MG63 (cell line): ENCODE measurements at regions not wholly inside any gene's neighbourhood (a gene's known extent, or its start where the extent isn't known, plus 50 kb on each side); places are given as distances from the start of the nearest gene placed in this dataset.
A peak's percentile ranks its signal among the peaks of the same experiment; 100 is the strongest.
"Not testable (repeated sequence)": the region's sequence is repeated elsewhere in the genome, so short reads cannot be mapped to it uniquely, and the experiment has no call there.

Experiments
- DNase-seq: peaks from one replicate; pipeline ENCODE4 v3.0.0-alpha.2; 2020
- H3K27me3 ChIP-seq: fragments of 250-450 bp; sonication (Bioruptor Pico); 2 replicates; pipeline ENCODE4 v1.5.1; 2020; ENCODE audit warnings: mild to moderate bottlenecking, moderate library complexity
- H3K36me3 ChIP-seq: fragments of 250-450 bp; sonication (Bioruptor Pico); 2 replicates; pipeline ENCODE4 v1.5.1; 2020; ENCODE audit warnings: mild to moderate bottlenecking, moderate library complexity
- H3K4me3 ChIP-seq: fragments of 250-450 bp; sonication (Bioruptor Pico); 2 replicates; pipeline ENCODE4 v1.5.1; 2020; ENCODE audit warnings: mild to moderate bottlenecking, moderate library complexity
- H3K9me3 ChIP-seq: fragments of 250-450 bp; sonication (Bioruptor Pico); 2 replicates; pipeline ENCODE4 v1.5.1; 2020; ENCODE audit warnings: mild to moderate bottlenecking, moderate library complexity

GRCh38 chr18:30682672-30683071 lies 359.9 kb downstream of the DSC3 start:
- H3K27me3 ChIP-seq = no peaks in the 10 kb centered on the region
- DNase-seq = no peak

DNA sequence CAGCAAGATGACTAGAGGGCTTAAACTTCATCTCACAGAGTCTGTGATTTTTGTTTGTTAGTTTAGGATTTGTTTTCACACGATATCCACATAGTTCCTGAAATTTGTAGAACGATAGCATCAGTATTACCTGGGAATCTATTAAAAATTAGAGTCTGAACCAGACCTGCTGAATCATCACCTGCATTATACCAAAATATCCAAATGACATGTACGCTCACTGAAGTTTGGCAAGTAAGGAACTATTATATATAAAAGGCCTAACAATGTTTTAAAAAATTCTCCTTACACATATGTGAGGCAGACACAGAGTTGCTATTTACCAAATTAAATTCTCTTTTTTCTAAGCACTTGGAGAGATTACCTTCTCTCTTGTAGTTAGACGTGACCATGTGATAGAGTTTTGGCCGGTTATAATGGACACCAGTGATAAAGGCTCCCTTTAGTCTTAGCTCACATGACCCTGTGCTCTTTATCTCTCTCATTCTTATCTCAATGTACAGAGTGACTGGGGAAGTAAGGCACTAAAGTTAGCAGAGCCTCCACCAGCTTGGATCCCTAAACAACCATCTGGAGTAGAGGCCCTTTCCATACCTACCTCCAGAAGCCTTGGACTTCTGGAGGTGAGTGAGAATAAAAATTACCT lies 363.1 kb downstream of the DSC3 start:
- Histone ChIP-seq H3K36me3 (no peaks in the 10 kb centered on the region), H3K9me3 (no peaks in the 10 kb centered on the region), H3K4me3 (no peak overlapping the region), H3K27me3 (no peaks in the 10 kb centered on the region)
- no peak for DNase-seq

More at GRCh38 chr18:30682672-30683071, 359.9 kb downstream of the DSC3 start:
- Histone ChIP-seq H3K36me3 (no peaks in the 10 kb centered on the region), H3K4me3 (no peak overlapping the region), H3K9me3 (no peaks in the 10 kb centered on the region)

DNA sequence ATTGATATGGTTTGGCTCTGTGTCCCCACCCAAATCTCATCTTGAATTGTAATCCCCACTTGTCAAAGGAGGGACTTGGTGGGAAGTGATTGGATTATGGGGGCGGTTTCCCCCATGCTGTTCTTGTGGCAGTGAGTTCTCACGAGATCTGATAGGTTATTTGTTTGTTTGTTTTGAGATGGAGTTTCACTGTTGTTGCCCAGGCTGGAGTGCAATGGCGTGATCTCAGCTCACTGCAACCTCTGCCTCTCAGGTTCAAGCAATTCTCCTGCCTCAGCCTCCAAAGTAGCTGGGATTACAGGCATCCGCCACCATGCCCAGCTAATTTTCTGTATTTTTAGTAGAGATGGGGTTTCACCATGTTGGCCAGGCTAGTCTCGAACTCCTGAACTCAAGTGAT lies 364.7 kb downstream of the DSC3 start:
- H3K9me3 ChIP-seq, H3K36me3 ChIP-seq, H3K27me3 ChIP-seq, DNase-seq, H3K4me3 ChIP-seq: not testable (repeated sequence)

DNA sequence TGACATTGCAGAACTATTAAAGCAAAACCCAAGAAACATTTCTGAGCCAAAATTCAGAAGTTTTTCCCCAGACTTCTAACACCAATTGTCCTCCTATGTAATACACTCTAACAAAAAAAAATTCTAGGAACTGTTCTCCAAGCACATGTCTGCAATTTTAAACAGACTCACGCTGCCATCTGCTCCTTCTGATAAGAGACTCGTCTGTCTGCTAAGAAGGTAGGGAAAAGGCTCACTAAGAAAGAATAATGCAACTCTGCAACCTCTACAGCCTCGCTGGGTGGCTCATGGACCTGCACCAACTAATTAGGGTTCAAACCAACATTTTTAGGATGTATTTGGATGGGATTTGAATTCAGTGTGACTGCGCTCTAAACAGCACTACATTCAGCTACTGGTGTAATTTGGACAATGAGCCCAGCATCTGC lies 366.5 kb downstream of the DSC3 start:
- DNase-seq = no peak
- H3K27me3 ChIP-seq = no peaks in the 10 kb centered on the region
- H3K9me3 ChIP-seq = no peaks in the 10 kb centered on the region
- no peaks in the 10 kb centered on the region for H3K36me3 ChIP-seq
- no peak overlapping the region for H3K4me3 ChIP-seq

GRCh38 chr18:30675493-30675892 lies 367.0 kb downstream of the DSC3 start:
- Histone ChIP-seq H3K27me3 (no peaks in the 10 kb centered on the region), H3K36me3 (no peaks in the 10 kb centered on the region), H3K4me3 (no peak overlapping the region), H3K9me3 (no peaks in the 10 kb centered on the region)
- no peak for DNase-seq

GRCh38 chr18:30675072-30675471 lies 367.5 kb downstream of the DSC3 start:
- DNase-seq = no peak
- Histone ChIP-seq H3K4me3 (no peak overlapping the region), H3K27me3 (no peaks in the 10 kb centered on the region), H3K9me3 (no peaks in the 10 kb centered on the region), H3K36me3 (no peaks in the 10 kb centered on the region)

GRCh38 chr18:30674596-30674995 lies 367.9 kb downstream of the DSC3 start:
- no peaks in the 10 kb centered on the region for H3K36me3 ChIP-seq
- DNase-seq = no peak
- H3K27me3 ChIP-seq = no peaks in the 10 kb centered on the region
- H3K9me3 ChIP-seq = no peaks in the 10 kb centered on the region
- H3K4me3 ChIP-seq = no peak overlapping the region

DNA sequence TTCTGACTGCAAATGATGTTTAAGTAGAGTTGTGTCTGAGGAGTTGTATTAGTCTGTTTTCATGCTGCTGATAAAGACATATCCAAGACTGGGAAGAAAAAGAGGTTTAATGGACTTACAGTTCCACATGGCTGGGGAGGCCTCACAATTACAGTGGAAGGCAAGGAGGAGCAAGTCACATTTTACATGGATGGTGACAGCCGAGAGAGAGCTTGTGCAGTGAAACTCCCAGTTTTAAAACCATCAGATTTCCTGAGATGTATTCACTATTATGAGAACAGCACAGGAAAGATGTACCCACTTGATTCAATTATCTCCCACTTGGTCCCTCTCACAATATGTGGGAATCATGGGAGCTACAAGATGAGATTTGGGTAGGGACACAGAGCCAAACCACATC lies 370.1 kb downstream of the DSC3 start:
- not testable (repeated sequence) for DNase-seq, H3K4me3 ChIP-seq, H3K9me3 ChIP-seq, H3K27me3 ChIP-seq, H3K36me3 ChIP-seq

DNA sequence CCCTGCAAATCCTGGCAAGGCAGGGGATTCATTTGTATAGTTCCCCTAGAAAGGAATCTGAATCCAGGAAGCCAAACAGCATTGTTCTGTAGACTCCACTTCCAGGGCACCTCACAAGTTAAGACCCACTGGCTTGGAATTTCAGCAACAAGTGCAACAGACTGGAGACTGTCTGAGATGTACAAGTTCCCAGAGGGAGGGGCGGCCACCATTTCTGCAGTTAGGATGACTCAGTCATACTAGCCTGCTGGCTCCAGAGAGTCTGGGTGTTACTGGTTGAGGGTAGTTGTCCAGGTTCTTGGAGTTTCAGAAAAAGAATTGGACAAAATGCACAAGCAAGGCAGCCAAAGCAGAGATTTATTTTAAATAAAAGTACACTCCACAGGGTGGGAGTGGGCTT lies 384.2 kb downstream of the DSC3 start:
- DNase-seq = peak; percentile 0
- Histone ChIP-seq H3K4me3 (no peak overlapping the region), H3K9me3 (no peaks in the 10 kb centered on the region), H3K36me3 (no peaks in the 10 kb centered on the region), H3K27me3 (no peaks in the 10 kb centered on the region)

DNA sequence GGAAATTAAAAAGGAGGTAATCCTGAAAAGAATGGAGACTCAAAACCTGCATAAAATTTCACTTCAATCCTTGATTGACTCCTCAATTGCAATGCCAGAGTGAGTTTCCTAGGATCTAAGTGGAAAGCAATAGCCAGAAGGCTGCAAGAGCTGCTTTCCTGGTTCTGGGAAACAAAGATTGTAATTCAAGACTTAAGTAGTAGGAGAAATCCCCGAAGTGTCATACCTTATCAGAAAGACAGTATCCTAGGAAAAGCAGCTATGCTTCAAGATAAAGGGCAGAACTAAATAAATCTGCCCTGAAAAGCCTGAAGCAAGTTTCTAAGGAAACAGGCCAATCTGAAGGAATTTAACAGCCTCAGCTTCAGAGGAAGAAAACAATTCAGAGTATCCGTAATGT lies 390.2 kb downstream of the DSC3 start:
- no peak overlapping the region for H3K4me3 ChIP-seq
- no peaks in the 10 kb centered on the region for H3K27me3 ChIP-seq
- H3K9me3 ChIP-seq = no peaks in the 10 kb centered on the region
- DNase-seq = no peak
- no peaks in the 10 kb centered on the region for H3K36me3 ChIP-seq

- Histone ChIP-seq H3K9me3 (no peaks in the 10 kb centered on the region), H3K36me3 (no peaks in the 10 kb centered on the region), H3K4me3 (no peak overlapping the region)
Measured at GRCh38 chr18:30650499-30650898, 392.0 kb downstream of the DSC3 start.

DNA sequence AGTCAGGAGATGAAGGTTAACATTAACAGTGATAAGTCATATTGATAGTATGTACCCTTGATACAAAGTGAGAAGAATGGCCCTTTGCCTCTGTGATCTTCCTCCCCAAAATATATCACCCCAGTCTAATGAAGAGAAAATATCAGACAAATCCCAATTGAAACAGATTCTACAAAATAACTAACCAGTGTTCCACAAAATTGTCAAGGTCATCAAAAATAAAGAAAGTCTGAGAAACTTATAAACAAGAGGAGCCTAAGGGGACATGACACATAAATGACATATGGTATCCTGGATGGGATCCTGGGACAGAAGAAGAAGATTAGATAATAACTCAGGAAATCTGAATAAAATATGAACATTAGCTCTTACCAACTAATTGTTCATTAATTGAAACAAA lies 398.4 kb downstream of the DSC3 start:
- Histone ChIP-seq H3K36me3 (no peaks in the 10 kb centered on the region), H3K9me3 (no peaks in the 10 kb centered on the region), H3K4me3 (no peak overlapping the region), H3K27me3 (no peaks in the 10 kb centered on the region)
- DNase-seq = no peak

More at GRCh38 chr18:30650499-30650898, 392.0 kb downstream of the DSC3 start:
- no peak for DNase-seq
- H3K27me3 ChIP-seq = no peaks in the 10 kb centered on the region

GRCh38 chr18:30639361-30639760 lies 403.2 kb downstream of the DSC3 start:
- Histone ChIP-seq H3K27me3 (no peaks in the 10 kb centered on the region), H3K36me3 (no peaks in the 10 kb centered on the region), H3K4me3 (no peak overlapping the region), H3K9me3 (no peaks in the 10 kb centered on the region)
- no peak for DNase-seq

DNA sequence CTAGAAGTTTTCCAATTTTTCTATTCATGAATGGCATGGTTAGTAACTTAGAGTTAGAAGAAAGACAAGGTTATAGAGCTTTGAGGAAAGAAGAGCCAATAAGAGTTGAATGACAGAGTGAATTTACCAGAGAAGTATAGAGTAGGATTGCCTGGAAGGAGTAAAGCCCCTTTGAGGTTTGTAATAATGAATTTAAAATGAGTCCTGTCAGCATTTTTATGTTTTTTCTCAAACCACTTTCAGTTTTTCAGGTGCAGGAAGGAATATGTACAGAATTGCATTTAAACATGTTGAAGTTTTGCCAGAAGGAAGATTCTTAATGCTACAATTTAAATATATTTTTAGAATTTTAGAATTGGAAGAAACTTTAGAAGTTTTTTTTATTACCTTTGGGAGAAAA lies 408.3 kb downstream of the DSC3 start:
- H3K9me3 ChIP-seq = no peaks in the 10 kb centered on the region
- no peaks in the 10 kb centered on the region for H3K27me3 ChIP-seq
- H3K4me3 ChIP-seq = no peak overlapping the region
- no peaks in the 10 kb centered on the region for H3K36me3 ChIP-seq
- DNase-seq = no peak

DNA sequence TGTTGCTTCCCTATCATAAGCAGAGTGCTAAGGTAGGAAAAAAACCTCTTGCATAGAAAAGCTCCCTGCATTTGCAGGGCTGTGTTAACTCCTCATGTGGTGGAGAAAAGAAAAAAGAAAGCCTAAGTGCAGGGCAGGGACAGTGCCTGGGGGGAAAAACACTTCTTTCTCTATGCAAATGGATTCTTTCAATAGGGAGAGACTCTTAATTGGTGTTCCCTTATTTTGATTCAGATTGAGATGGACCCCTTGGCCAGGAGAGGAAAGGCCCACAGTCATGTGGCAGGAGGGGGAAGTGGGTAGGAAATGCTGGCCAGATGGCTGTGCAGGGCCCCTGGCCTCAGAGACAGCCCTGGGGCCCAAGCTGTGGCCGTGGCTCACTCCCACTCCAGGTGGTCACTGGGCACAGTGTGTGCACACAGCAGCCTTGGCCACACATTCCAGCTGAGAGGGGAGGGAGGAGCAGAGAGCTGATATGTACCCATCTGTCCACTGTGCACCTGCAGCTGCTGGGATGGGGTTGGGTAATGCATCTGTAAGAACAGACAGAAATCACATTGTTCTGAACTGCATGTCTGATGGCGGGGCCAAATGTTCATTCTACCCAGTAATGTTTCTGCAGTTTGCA lies 410.4 kb downstream of the DSC3 start:
- DNase-seq = no peak
- Histone ChIP-seq H3K36me3 (no peaks in the 10 kb centered on the region), H3K9me3 (no peaks in the 10 kb centered on the region), H3K4me3 (no peak overlapping the region), H3K27me3 (no peaks in the 10 kb centered on the region)

- no peaks in the 10 kb centered on the region for H3K36me3 ChIP-seq
- no peak overlapping the region for H3K4me3 ChIP-seq
- DNase-seq = no peak
- no peaks in the 10 kb centered on the region for H3K27me3 ChIP-seq
- H3K9me3 ChIP-seq = no peaks in the 10 kb centered on the region
Measured at GRCh38 chr18:30625961-30626360, 416.6 kb downstream of the DSC3 start.

GRCh38 chr18:30623401-30624065 lies 419.0 kb downstream of the DSC3 start:
- Histone ChIP-seq H3K4me3 (no peak overlapping the region), H3K9me3 (no peaks in the 10 kb centered on the region), H3K36me3 (no peaks in the 10 kb centered on the region), H3K27me3 (no peaks in the 10 kb centered on the region)
- no peak for DNase-seq

- H3K4me3 ChIP-seq = no peak overlapping the region
- H3K36me3 ChIP-seq = no peaks in the 10 kb centered on the region
- DNase-seq = no peak
Measured at GRCh38 chr18:30622635-30623034, 419.9 kb downstream of the DSC3 start.

More at GRCh38 chr18:30622635-30623034, 419.9 kb downstream of the DSC3 start:
- Histone ChIP-seq H3K27me3 (no peaks in the 10 kb centered on the region), H3K9me3 (no peaks in the 10 kb centered on the region)
